ENCODE measurements at regions not wholly inside any gene's neighbourhood (a gene's known extent, or its start where the extent isn't known, plus 50 kb on each side); places are given as distances from the start of the nearest gene placed in this dataset.

DNA sequence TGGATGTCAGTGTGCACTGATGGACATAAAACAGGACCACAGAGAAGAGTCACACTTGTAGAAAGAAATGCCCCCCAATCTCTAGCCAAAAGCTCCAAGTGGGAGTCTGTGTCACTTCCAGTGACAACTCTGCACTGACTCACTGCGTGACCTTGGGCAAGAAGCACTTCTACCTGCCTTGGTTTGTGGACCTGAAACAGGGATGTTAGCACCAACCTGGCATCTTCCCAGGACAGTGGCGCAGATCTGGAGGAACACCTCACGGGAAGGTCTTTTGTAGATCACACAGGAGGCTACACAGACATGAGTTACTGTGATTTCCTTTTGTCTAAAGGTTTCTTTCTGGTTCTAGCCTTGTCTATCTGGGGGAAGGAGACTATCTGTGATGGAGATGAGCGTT lies 80.5 kb upstream of the DHRSX start (continued):
- TF ChIP-seq, protein P1, sequence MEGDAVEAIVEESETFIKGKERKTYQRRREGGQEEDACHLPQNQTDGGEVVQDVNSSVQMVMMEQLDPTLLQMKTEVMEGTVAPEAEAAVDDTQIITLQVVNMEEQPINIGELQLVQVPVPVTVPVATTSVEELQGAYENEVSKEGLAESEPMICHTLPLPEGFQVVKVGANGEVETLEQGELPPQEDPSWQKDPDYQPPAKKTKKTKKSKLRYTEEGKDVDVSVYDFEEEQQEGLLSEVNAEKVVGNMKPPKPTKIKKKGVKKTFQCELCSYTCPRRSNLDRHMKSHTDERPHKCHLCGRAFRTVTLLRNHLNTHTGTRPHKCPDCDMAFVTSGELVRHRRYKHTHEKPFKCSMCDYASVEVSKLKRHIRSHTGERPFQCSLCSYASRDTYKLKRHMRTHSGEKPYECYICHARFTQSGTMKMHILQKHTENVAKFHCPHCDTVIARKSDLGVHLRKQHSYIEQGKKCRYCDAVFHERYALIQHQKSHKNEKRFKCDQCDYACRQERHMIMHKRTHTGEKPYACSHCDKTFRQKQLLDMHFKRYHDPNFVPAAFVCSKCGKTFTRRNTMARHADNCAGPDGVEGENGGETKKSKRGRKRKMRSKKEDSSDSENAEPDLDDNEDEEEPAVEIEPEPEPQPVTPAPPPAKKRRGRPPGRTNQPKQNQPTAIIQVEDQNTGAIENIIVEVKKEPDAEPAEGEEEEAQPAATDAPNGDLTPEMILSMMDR (IDR thresholded peaks at IDR 0.05; ENCODE audit: low read depth, low read length, missing input control): no peak
- TF ChIP-seq HNF4A (conservative IDR thresholded peaks at IDR 0.05) (no peak), SP1 (IDR thresholded peaks at IDR 0.05) (no peak), RAD21 (IDR thresholded peaks at IDR 0.05) (no peak), GABPA (IDR thresholded peaks at IDR 0.05 in 1 of 2, conservative IDR thresholded peaks at IDR 0.05 in 1 of 2) (no peak), JUND (IDR thresholded peaks at IDR 0.05) (no peak), NR2F2 (IDR thresholded peaks at IDR 0.05) (no peak), YY1 (IDR thresholded peaks at IDR 0.05) (no peak), TAF1 (conservative IDR thresholded peaks at IDR 0.05) (no peak), HNF4G (IDR thresholded peaks at IDR 0.05) (no peak), EGR1 (IDR thresholded peaks at IDR 0.05; ENCODE audit: low read depth in 2 of 2) (no peak)
- TF ChIP-seq, protein P2, sequence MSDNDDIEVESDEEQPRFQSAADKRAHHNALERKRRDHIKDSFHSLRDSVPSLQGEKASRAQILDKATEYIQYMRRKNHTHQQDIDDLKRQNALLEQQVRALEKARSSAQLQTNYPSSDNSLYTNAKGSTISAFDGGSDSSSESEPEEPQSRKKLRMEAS (IDR thresholded peaks at IDR 0.05): no peak

DNA sequence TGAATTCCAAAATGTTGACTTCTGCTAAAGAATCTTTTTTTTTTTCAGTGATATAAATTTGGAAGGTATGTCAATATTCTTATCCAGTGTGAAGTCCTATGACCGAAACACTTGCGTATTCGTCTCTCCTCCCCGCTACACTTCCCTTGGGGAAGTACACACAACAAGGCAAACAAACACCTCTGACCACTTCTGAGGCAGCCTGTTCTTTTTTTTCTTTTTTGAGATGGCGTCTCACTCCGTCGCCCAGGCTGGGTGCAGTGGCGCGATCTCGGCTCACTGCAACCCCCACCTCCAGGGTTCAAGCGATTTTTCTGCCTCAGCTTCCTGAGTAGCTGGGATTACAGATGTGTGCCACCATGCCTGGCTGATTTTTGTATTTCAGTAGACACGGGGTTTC lies 78.1 kb upstream of the DHRSX start:
- no peak for DNase-seq (ENCODE audit: low spot score)
- H3K9ac ChIP-seq (ENCODE audit: low read depth in 1 of 2, low read length in 2 of 2): no peak overlapping the region
- no peaks in the 10 kb centered on the region for H3K36me3 ChIP-seq (ENCODE audit: control insufficient read depth in 4 of 4, insufficient read depth in 3 of 4, low read depth in 1 of 4, low read length in 3 of 4)
- 49% methylated on average over 12 of the region's 12 CpGs for WGBS
- no peak overlapping the region for H3K4me3 ChIP-seq (ENCODE audit: low read depth in 1 of 3, low read length in 3 of 3)
- TF ChIP-seq EGR1 (IDR thresholded peaks at IDR 0.05; ENCODE audit: low read depth in 2 of 2) (no peak), TAF1 (conservative IDR thresholded peaks at IDR 0.05) (no peak), RAD21 (IDR thresholded peaks at IDR 0.05) (no peak), FOXA1 (IDR thresholded peaks at IDR 0.05) (no peak), RXRA (IDR thresholded peaks at IDR 0.05) (no peak), HNF4G (IDR thresholded peaks at IDR 0.05) (no peak), FOXA2 (IDR thresholded peaks at IDR 0.05) (no peak), NR2F2 (IDR thresholded peaks at IDR 0.05) (no peak), GABPA (IDR thresholded peaks at IDR 0.05 in 1 of 2, conservative IDR thresholded peaks at IDR 0.05 in 1 of 2) (no peak), JUND (IDR thresholded peaks at IDR 0.05) (no peak), SP1 (IDR thresholded peaks at IDR 0.05) (no peak), YY1 (IDR thresholded peaks at IDR 0.05) (no peak), HNF4A (conservative IDR thresholded peaks at IDR 0.05) (no peak)
- TF ChIP-seq, protein P1 (IDR thresholded peaks at IDR 0.05; ENCODE audit: low read depth, low read length, missing input control): no peak
- TF ChIP-seq, protein P3, sequence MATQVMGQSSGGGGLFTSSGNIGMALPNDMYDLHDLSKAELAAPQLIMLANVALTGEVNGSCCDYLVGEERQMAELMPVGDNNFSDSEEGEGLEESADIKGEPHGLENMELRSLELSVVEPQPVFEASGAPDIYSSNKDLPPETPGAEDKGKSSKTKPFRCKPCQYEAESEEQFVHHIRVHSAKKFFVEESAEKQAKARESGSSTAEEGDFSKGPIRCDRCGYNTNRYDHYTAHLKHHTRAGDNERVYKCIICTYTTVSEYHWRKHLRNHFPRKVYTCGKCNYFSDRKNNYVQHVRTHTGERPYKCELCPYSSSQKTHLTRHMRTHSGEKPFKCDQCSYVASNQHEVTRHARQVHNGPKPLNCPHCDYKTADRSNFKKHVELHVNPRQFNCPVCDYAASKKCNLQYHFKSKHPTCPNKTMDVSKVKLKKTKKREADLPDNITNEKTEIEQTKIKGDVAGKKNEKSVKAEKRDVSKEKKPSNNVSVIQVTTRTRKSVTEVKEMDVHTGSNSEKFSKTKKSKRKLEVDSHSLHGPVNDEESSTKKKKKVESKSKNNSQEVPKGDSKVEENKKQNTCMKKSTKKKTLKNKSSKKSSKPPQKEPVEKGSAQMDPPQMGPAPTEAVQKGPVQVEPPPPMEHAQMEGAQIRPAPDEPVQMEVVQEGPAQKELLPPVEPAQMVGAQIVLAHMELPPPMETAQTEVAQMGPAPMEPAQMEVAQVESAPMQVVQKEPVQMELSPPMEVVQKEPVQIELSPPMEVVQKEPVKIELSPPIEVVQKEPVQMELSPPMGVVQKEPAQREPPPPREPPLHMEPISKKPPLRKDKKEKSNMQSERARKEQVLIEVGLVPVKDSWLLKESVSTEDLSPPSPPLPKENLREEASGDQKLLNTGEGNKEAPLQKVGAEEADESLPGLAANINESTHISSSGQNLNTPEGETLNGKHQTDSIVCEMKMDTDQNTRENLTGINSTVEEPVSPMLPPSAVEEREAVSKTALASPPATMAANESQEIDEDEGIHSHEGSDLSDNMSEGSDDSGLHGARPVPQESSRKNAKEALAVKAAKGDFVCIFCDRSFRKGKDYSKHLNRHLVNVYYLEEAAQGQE (IDR thresholded peaks at IDR 0.05): no peak
- TF ChIP-seq, protein P4, sequence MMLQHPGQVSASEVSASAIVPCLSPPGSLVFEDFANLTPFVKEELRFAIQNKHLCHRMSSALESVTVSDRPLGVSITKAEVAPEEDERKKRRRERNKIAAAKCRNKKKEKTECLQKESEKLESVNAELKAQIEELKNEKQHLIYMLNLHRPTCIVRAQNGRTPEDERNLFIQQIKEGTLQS (IDR thresholded peaks at IDR 0.05): no peak
- H3K27ac ChIP-seq (ENCODE audit: low read depth in 1 of 2, low read length in 2 of 2): no peak overlapping the region
- H3K4me1 ChIP-seq (ENCODE audit: control insufficient read depth in 4 of 4, insufficient read depth in 4 of 4, low read length in 3 of 4): peaks cover 0 to 3% (median under 1%) of the 10 kb centered on the region in 4 donors
- H3K9me3 ChIP-seq (ENCODE audit: control insufficient read depth in 4 of 4, low read length in 3 of 4): no peaks in the 10 kb centered on the region
- H3K27me3 ChIP-seq (ENCODE audit: control insufficient read depth in 4 of 4, insufficient read depth in 4 of 4, low read length in 3 of 4): peaks cover 0 to 7% (median 0%) of the 10 kb centered on the region in 4 donors

Measured in liver (tissue), 8 donors.